Fibroblast of lung (primary cell): ENCODE measurements at regions not wholly inside any gene's neighbourhood (a gene's known extent, or its start where the extent isn't known, plus 50 kb on each side); places are given as distances from the start of the nearest gene placed in this dataset.

Experiments used
- EZH2 ChIP-seq: IDR thresholded peaks from 2 replicates; pipeline ENCODE4 v1.5.1; 2012; ENCODE audit warnings: low read length, control low read depth, mild to moderate bottlenecking; ENCODE audit errors: missing control alignments
- TF ChIP-seq, protein P1 (sequence below), 2 donors: IDR thresholded peaks in 1 of 2; conservative IDR thresholded peaks in 1 of 2; 1 replicate in 1 of 2; 2 replicates in 1 of 2; pipeline ENCODE4 v1.5.1; 2011 to 2012; ENCODE audit warnings: low read length in 2 of 2, control low read depth in 1 of 2, inconsistent platforms in 1 of 2, low read depth in 1 of 2, mild to moderate bottlenecking in 1 of 2

GRCh38 chr1:82795508-82796149 lies 994.9 kb downstream of the ADGRL2 start:
- TF ChIP-seq, protein P1, sequence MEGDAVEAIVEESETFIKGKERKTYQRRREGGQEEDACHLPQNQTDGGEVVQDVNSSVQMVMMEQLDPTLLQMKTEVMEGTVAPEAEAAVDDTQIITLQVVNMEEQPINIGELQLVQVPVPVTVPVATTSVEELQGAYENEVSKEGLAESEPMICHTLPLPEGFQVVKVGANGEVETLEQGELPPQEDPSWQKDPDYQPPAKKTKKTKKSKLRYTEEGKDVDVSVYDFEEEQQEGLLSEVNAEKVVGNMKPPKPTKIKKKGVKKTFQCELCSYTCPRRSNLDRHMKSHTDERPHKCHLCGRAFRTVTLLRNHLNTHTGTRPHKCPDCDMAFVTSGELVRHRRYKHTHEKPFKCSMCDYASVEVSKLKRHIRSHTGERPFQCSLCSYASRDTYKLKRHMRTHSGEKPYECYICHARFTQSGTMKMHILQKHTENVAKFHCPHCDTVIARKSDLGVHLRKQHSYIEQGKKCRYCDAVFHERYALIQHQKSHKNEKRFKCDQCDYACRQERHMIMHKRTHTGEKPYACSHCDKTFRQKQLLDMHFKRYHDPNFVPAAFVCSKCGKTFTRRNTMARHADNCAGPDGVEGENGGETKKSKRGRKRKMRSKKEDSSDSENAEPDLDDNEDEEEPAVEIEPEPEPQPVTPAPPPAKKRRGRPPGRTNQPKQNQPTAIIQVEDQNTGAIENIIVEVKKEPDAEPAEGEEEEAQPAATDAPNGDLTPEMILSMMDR (conservative IDR thresholded peaks at IDR 0.05 in 1 of 2, IDR thresholded peaks at IDR 0.05 in 1 of 2; ENCODE audit: low read depth in 1 of 2, low read length in 2 of 2): no peak
- no peak for TF ChIP-seq EZH2
